Neural cell (in vitro differentiated cells): ENCODE measurements at regions not wholly inside any gene's neighbourhood (a gene's known extent, or its start where the extent isn't known, plus 50 kb on each side); places are given as distances from the start of the nearest gene placed in this dataset.
"Not testable (repeated sequence)": the region's sequence is repeated elsewhere in the genome, so short reads cannot be mapped to it uniquely, and the experiment has no call there.

Experiments used
- H2AFZ ChIP-seq: fragments of 200-600, 300-800 bp; sonication (generic), shearing (Covaris generic); 2 replicates; pipeline ENCODE4 v1.6.0; 2014; ENCODE audit warnings: low read depth, mild to moderate bottlenecking, antibody characterized with exemption, low read length, moderate library complexity
- H3F3A ChIP-seq: fragments of 200-600 bp; shearing (Covaris generic); 2 replicates; pipeline ENCODE4 v1.6.1; 2016; ENCODE audit warnings: mild to moderate bottlenecking, moderate library complexity, mixed read lengths, antibody characterized with exemption, low read length; ENCODE audit not compliant: insufficient read depth, poor library complexity, severe bottlenecking
- H3K27ac ChIP-seq: fragments of 200-600, 300-800 bp; sonication (generic), shearing (Covaris generic); 2 replicates; pipeline ENCODE4 v1.5.1; 2014; ENCODE audit warnings: mild to moderate bottlenecking, low read length, moderate library complexity
- H3K27me3 ChIP-seq: fragments of 300-800, 200-600 bp; sonication (generic), shearing (Covaris generic); 2 replicates; pipeline ENCODE4 v1.6.0; 2014; ENCODE audit warnings: mild to moderate bottlenecking, low read depth, low read length, moderate library complexity; ENCODE audit not compliant: insufficient read depth
- H3K36me3 ChIP-seq: fragments of 300-800, 200-600 bp; sonication (generic), shearing (Covaris generic); 2 replicates; pipeline ENCODE4 v1.5.1; 2014; ENCODE audit warnings: mild to moderate bottlenecking, antibody characterized with exemption, low read length, moderate library complexity; ENCODE audit not compliant: insufficient read depth
- H3K4me2 ChIP-seq: fragments of 300-800, 200-600 bp; sonication (generic), shearing (Covaris generic); 2 replicates; pipeline ENCODE4 v1.6.0; 2014; ENCODE audit warnings: mild to moderate bottlenecking, low read length
- H3K4me3 ChIP-seq: fragments of 300-800, 200-600 bp; sonication (generic), shearing (Covaris generic); 2 replicates; pipeline ENCODE4 v1.5.1; 2014; ENCODE audit warnings: mild to moderate bottlenecking, low read length, moderate library complexity
- H3K79me2 ChIP-seq: fragments of 200-600 bp; shearing (Covaris generic); replicated peaks from 2 replicates; pipeline ENCODE4 v1.6.0; 2014; ENCODE audit warnings: mild to moderate bottlenecking, low read length, moderate library complexity; ENCODE audit not compliant: insufficient read depth
- H3K9ac ChIP-seq: fragments of 300-800, 200-600 bp; sonication (generic), shearing (Covaris generic); 2 replicates; pipeline ENCODE4 v1.6.1; 2016; ENCODE audit warnings: mild to moderate bottlenecking, low read length, mixed read lengths
- H3K9me2 ChIP-seq: fragments of 200-600 bp; shearing (Covaris generic); 2 replicates; pipeline ENCODE4 v1.6.1; 2016; ENCODE audit warnings: mild to moderate bottlenecking, low read length, mixed read lengths; ENCODE audit not compliant: insufficient read depth
- H3K9me3 ChIP-seq: fragments of 200-600, 300-800 bp; sonication (generic), shearing (Covaris generic); 2 replicates; pipeline ENCODE4 v1.6.1; 2016; ENCODE audit warnings: mild to moderate bottlenecking, mixed run types, low read length, moderate library complexity, mixed read lengths
- H4K20me1 ChIP-seq: fragments of 200-600 bp; shearing (Covaris generic); 2 replicates; pipeline ENCODE4 v1.6.1; 2016; ENCODE audit warnings: mild to moderate bottlenecking, mixed run types; ENCODE audit not compliant: insufficient read depth
- EP300 ChIP-seq: fragments of 450-650 bp; conservative IDR thresholded peaks from 2 replicates; pipeline ENCODE4 v1.6.1; 2014; ENCODE audit warnings: antibody characterized with exemption, mild to moderate bottlenecking, moderate library complexity; ENCODE audit not compliant: poor library complexity, severe bottlenecking
- EZH2 ChIP-seq: fragments of 200-600, 300-800 bp; shearing (Covaris generic), sonication (generic); IDR thresholded peaks from 2 replicates; pipeline ENCODE4 v1.6.1; 2014; ENCODE audit warnings: antibody characterized with exemption, low read length, borderline replicate concordance, mild to moderate bottlenecking; ENCODE audit not compliant: insufficient read depth, poor library complexity, severe bottlenecking
- MXI1 ChIP-seq: fragments of 450-650 bp; conservative IDR thresholded peaks from 2 replicates; pipeline ENCODE4 v1.6.1; 2014; ENCODE audit warnings: antibody characterized with exemption, mild to moderate bottlenecking; ENCODE audit not compliant: poor library complexity, severe bottlenecking
- POLR2AphosphoS5 ChIP-seq: IDR thresholded peaks from 2 replicates; pipeline ENCODE4 v1.6.1; 2012
- RAD21 ChIP-seq: fragments of 450-650 bp; conservative IDR thresholded peaks from 2 replicates; pipeline ENCODE4 v1.6.1; 2014; ENCODE audit warnings: antibody characterized with exemption, mild to moderate bottlenecking, moderate library complexity
- SMC3 ChIP-seq: fragments of 450-650 bp; conservative IDR thresholded peaks from 2 replicates; pipeline ENCODE4 v1.6.1; 2014; ENCODE audit warnings: antibody characterized with exemption, mild to moderate bottlenecking, moderate library complexity; ENCODE audit not compliant: poor library complexity
- TAF1 ChIP-seq: IDR thresholded peaks from 2 replicates; pipeline ENCODE4 v1.6.1; 2012; ENCODE audit warnings: low read depth
- TF ChIP-seq, protein P1 (sequence below): fragments of 450-650 bp; IDR thresholded peaks from 2 replicates; pipeline ENCODE4 v1.5.1; 2014; ENCODE audit warnings: antibody characterized with exemption, mild to moderate bottlenecking, moderate library complexity; ENCODE audit not compliant: poor library complexity, severe bottlenecking
- TF ChIP-seq, protein P2 (sequence below): IDR thresholded peaks from 2 replicates; pipeline ENCODE4 v1.6.1; 2012; ENCODE audit warnings: borderline replicate concordance

DNA sequence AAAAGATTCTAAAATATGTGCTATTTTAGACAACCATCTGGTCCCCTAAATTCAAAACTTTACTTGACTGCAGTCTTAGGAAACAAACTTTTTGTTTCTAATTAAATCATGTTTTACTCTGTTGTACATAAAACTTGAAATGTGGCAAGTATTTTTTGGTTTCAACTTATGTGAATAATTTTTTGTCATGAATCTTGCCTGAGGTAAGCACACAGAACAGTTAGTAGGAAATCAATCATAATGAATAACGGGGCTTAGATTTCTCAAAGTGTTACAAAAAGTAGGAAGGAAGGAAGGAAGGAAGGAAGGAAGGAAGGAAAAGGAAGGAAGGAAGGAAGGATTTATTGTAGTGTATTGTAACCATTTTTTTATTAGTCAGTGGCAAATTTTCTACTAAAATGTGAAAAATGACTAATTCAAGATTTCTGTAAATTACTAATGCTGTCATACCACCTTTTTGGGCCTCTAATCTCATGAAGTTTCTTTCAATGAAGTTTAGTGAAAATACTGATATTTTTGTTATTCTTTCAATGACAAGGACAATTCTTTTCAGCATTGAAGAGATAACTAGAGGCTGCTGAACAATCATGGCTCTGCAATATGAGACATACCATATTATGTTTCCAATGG, 1689.2 kb downstream of the OTOL1 start:
- no peak overlapping the region for H2AFZ ChIP-seq
- no peaks in the 10 kb centered on the region for H3K27me3 ChIP-seq
- H4K20me1 ChIP-seq = no peaks in the 10 kb centered on the region
- no peaks in the 10 kb centered on the region for H3K9me3 ChIP-seq
- no peaks in the 10 kb centered on the region for H3K9me2 ChIP-seq
- H3K36me3 ChIP-seq = no peaks in the 10 kb centered on the region
- H3F3A ChIP-seq = no peaks in the 10 kb centered on the region
- H3K4me3 ChIP-seq = no peak overlapping the region
- no peaks in the 10 kb centered on the region for H3K79me2 ChIP-seq
- no peak overlapping the region for H3K9ac ChIP-seq
- H3K27ac ChIP-seq = no peak overlapping the region
- TF ChIP-seq, protein P1, sequence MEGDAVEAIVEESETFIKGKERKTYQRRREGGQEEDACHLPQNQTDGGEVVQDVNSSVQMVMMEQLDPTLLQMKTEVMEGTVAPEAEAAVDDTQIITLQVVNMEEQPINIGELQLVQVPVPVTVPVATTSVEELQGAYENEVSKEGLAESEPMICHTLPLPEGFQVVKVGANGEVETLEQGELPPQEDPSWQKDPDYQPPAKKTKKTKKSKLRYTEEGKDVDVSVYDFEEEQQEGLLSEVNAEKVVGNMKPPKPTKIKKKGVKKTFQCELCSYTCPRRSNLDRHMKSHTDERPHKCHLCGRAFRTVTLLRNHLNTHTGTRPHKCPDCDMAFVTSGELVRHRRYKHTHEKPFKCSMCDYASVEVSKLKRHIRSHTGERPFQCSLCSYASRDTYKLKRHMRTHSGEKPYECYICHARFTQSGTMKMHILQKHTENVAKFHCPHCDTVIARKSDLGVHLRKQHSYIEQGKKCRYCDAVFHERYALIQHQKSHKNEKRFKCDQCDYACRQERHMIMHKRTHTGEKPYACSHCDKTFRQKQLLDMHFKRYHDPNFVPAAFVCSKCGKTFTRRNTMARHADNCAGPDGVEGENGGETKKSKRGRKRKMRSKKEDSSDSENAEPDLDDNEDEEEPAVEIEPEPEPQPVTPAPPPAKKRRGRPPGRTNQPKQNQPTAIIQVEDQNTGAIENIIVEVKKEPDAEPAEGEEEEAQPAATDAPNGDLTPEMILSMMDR = no peak
- TF ChIP-seq TAF1 (no peak), RAD21 (no peak), EZH2 (no peak), MXI1 (no peak)
- TF ChIP-seq, protein P2, sequence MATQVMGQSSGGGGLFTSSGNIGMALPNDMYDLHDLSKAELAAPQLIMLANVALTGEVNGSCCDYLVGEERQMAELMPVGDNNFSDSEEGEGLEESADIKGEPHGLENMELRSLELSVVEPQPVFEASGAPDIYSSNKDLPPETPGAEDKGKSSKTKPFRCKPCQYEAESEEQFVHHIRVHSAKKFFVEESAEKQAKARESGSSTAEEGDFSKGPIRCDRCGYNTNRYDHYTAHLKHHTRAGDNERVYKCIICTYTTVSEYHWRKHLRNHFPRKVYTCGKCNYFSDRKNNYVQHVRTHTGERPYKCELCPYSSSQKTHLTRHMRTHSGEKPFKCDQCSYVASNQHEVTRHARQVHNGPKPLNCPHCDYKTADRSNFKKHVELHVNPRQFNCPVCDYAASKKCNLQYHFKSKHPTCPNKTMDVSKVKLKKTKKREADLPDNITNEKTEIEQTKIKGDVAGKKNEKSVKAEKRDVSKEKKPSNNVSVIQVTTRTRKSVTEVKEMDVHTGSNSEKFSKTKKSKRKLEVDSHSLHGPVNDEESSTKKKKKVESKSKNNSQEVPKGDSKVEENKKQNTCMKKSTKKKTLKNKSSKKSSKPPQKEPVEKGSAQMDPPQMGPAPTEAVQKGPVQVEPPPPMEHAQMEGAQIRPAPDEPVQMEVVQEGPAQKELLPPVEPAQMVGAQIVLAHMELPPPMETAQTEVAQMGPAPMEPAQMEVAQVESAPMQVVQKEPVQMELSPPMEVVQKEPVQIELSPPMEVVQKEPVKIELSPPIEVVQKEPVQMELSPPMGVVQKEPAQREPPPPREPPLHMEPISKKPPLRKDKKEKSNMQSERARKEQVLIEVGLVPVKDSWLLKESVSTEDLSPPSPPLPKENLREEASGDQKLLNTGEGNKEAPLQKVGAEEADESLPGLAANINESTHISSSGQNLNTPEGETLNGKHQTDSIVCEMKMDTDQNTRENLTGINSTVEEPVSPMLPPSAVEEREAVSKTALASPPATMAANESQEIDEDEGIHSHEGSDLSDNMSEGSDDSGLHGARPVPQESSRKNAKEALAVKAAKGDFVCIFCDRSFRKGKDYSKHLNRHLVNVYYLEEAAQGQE = no peak
- H3K4me2 ChIP-seq = no peak overlapping the region

DNA sequence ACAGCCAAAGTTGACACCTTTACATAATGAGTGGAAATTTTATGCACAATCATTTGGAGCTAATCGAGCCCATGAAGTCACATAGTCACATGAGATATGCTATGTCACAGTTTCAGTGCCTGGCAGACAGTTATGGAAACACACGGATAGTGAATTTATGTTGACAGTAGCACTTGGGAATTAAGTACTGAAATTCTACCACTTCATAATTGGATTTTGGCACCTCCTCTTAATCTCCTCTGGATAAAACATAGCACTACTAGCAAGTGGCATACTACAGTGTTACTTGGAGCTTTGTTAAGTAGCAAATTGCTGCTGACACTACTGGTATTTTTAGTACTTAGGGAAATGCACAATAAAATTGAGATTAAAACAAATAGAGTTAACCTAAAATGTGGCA, 1679.4 kb downstream of the OTOL1 start:
- Histone ChIP-seq H3K9me3 (no peaks in the 10 kb centered on the region), H3K27me3 (no peaks in the 10 kb centered on the region), H3F3A (no peaks in the 10 kb centered on the region), H3K4me3 (no peak overlapping the region), H3K27ac (no peak overlapping the region), H3K9me2 (no peaks in the 10 kb centered on the region), H3K79me2 (no peaks in the 10 kb centered on the region), H3K4me2 (no peak overlapping the region), H3K36me3 (no peaks in the 10 kb centered on the region), H3K9ac (no peak overlapping the region), H4K20me1 (no peaks in the 10 kb centered on the region), H2AFZ (no peak overlapping the region)
- TF ChIP-seq TAF1 = no peak
- TF ChIP-seq RAD21 = no peak
- TF ChIP-seq MXI1 = no peak
- no peak for TF ChIP-seq POLR2AphosphoS5
- no peak for TF ChIP-seq SMC3
- TF ChIP-seq, protein P1 = no peak
- TF ChIP-seq, protein P2 = no peak
- no peak for TF ChIP-seq EZH2
- no peak for TF ChIP-seq EP300

DNA sequence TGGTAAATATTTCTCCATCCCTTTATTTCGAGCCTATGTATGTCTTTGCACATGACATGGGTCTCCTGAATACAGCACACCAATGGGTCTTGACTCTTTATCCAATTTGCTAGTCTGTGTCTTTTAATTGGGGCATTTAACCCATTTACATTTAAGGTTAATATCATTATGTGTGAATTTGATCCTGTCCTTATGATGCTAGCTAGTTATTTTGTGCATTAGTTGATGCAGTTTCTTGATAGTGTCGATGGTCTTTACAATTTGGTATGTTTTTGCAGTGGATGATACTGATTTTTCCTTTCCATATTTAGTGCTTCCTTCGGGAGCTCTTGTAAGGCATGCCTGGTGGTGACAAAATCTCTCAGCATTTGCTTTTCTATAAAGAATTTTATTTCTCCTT, 1675.9 kb downstream of the OTOL1 start:
- not testable (repeated sequence) for H3K4me3 ChIP-seq, H3K9me2 ChIP-seq, H3K9me3 ChIP-seq, H3F3A ChIP-seq, H3K36me3 ChIP-seq, H3K4me2 ChIP-seq, H3K27me3 ChIP-seq, H3K9ac ChIP-seq, H3K79me2 ChIP-seq, H3K27ac ChIP-seq, H4K20me1 ChIP-seq, H2AFZ ChIP-seq
